ENCODE measurements at regions not wholly inside any gene's neighbourhood (a gene's known extent, or its start where the extent isn't known, plus 50 kb on each side); places are given as distances from the start of the nearest gene placed in this dataset.

- no peak for TF ChIP-seq FOXM1 (IDR thresholded peaks at IDR 0.05; ENCODE audit: borderline replicate concordance)
- TF ChIP-seq ELF4 (IDR thresholded peaks at IDR 0.05), result no peak
Observed at GRCh38 chr5:136764601-136765000, 399.3 kb upstream of the TRPC7 start.
